BJ (cell line): ENCODE measurements at regions not wholly inside any gene's neighbourhood (a gene's known extent, or its start where the extent isn't known, plus 50 kb on each side); places are given as distances from the start of the nearest gene placed in this dataset.

Experiments used
- CTCF ChIA-PET: fragments of 350-600 bp; formaldehyde crosslinking; extraction: SDS; loops from one replicate; lab custom pipeline; 2021; ENCODE audit warnings: antibody characterized with exemption, inconsistent platforms; lab: Yijun Ruan, JAX
- POLR2A ChIA-PET: fragments of 300-600 bp; sonication (Branson Sonifier 250); formaldehyde crosslinking; extraction: SDS; loops from one replicate; lab custom pipeline; 2021; ENCODE audit warnings: antibody characterized with exemption; lab: Charles Lee
- DNase-seq: peaks from one replicate; pipeline ENCODE4 v3.0.0-alpha.2; 2011; ENCODE audit warnings: low read depth
- H3K27me3 ChIP-seq: 2 replicates; pipeline ENCODE4 v1.6.0; 2011; ENCODE audit warnings: low read length; ENCODE audit not compliant: control insufficient read depth, insufficient read depth
- H3K36me3 ChIP-seq: 2 replicates; pipeline ENCODE4 v1.5.1; 2011; ENCODE audit warnings: low read length; ENCODE audit not compliant: control insufficient read depth, insufficient read depth
- H3K4me3 ChIP-seq: 2 replicates; pipeline ENCODE4 v1.5.1; 2011; ENCODE audit warnings: low read depth, mild to moderate bottlenecking, control low read depth, low read length
- CTCF ChIP-seq: IDR thresholded peaks from 2 replicates; pipeline ENCODE4 v1.5.1; 2011; ENCODE audit warnings: low read depth, mild to moderate bottlenecking, control low read depth, inconsistent platforms, low read length, moderate library complexity; ENCODE audit not compliant: insufficient read depth

GRCh38 chr2:125698280-125698679 lies 957.7 kb upstream of the GYPC start:
- no peak for TF ChIP-seq CTCF
- POLR2A ChIA-PET: no interaction called here
- DNase-seq: no peak
- CTCF ChIA-PET: no interaction called here
- no peak overlapping the region for H3K4me3 ChIP-seq
- no peaks in the 10 kb centered on the region for H3K36me3 ChIP-seq
- no peaks in the 10 kb centered on the region for H3K27me3 ChIP-seq

- ChIA-PET POLR2A (no interaction called here), CTCF (interaction anchor here (0.6 to 1.3 kb wide), 2 partner anchors 8 to 150 kb away, joined by 4 read pairs; no protein-coding TSS in a partner anchor)
- no peaks in the 10 kb centered on the region for H3K27me3 ChIP-seq
- no peak for TF ChIP-seq CTCF
- no peaks in the 10 kb centered on the region for H3K36me3 ChIP-seq
- no peak overlapping the region for H3K4me3 ChIP-seq
- DNase-seq: no peak
Observed at GRCh38 chr2:125701070-125701469, 954.9 kb upstream of the GYPC start.

GRCh38 chr2:125707611-125708010 lies 948.3 kb upstream of the GYPC start:
- Histone ChIP-seq H3K27me3 (no peaks in the 10 kb centered on the region), H3K36me3 (no peaks in the 10 kb centered on the region), H3K4me3 (no peak overlapping the region)
- DNase-seq: no peak
- POLR2A ChIA-PET: no interaction called here
- CTCF ChIA-PET: interaction anchor here (0.7 kb wide), 1 partner anchor 8 kb away, joined by 3 read pairs; no protein-coding TSS in a partner anchor
- TF ChIP-seq CTCF: no peak

GRCh38 chr2:125710561-125710960 lies 945.4 kb upstream of the GYPC start:
- no peak for TF ChIP-seq CTCF
- Histone ChIP-seq H3K27me3 (no peaks in the 10 kb centered on the region), H3K36me3 (no peaks in the 10 kb centered on the region), H3K4me3 (no peak overlapping the region)
- ChIA-PET CTCF (no interaction called here), POLR2A (no interaction called here)
- no peak for DNase-seq

- no peak overlapping the region for H3K4me3 ChIP-seq
- TF ChIP-seq CTCF: no peak
- ChIA-PET CTCF (no interaction called here), POLR2A (no interaction called here)
- H3K27me3 ChIP-seq: no peaks in the 10 kb centered on the region
- no peaks in the 10 kb centered on the region for H3K36me3 ChIP-seq
- no peak for DNase-seq
Observed at GRCh38 chr2:125711075-125711474, 944.9 kb upstream of the GYPC start.
